Ascending aorta (tissue), 2 donors: ENCODE measurements at regions not wholly inside any gene's neighbourhood (a gene's known extent, or its start where the extent isn't known, plus 50 kb on each side); places are given as distances from the start of the nearest gene placed in this dataset.
"Not testable (repeated sequence)": the region's sequence is repeated elsewhere in the genome, so short reads cannot be mapped to it uniquely, and the experiment has no call there.

Experiments
- DNase-seq, 2 donors: peaks; one replicate each; pipeline ENCODE4 v3.0.0-alpha.2; 2019; ENCODE audit warnings: low spot score in 2 of 2
- H3K27ac ChIP-seq, 2 donors: fragments of 200-600 bp; sonication (generic); one replicate each; pipeline ENCODE4 v1.5.1; 2016 to 2017; ENCODE audit warnings: mild to moderate bottlenecking in 1 of 2
- H3K27me3 ChIP-seq: fragments of 200-600 bp; sonication (generic); one replicate; pipeline ENCODE4 v1.5.1; 2017
- H3K36me3 ChIP-seq, 2 donors: fragments of 200-600 bp; sonication (generic); one replicate each; pipeline ENCODE4 v1.5.1; 2016
- H3K4me1 ChIP-seq, 2 donors: fragments of 200-600 bp; sonication (generic); one replicate each; pipeline ENCODE4 v1.5.1; 2016 to 2017; ENCODE audit warnings: mild to moderate bottlenecking in 1 of 2
- H3K4me3 ChIP-seq, 2 donors: fragments of 200-600 bp; sonication (generic); one replicate each; pipeline ENCODE4 v1.5.1; 2016 to 2017; ENCODE audit warnings: mild to moderate bottlenecking in 1 of 2
- H3K9me3 ChIP-seq, 2 donors: fragments of 200-600 bp; sonication (generic); one replicate each; pipeline ENCODE4 v1.5.1; 2016
- intact Hi-C: fragments of 100-400 bp; cut with DNase I; formaldehyde crosslinking; loops from one replicate; pipeline ENCODE4 v1.15.1; 2023
- TF ChIP-seq, protein P1 (sequence below), 3 experiments: fragments of 200-600 bp in 2 of 3; fragments of 450-650 bp in 1 of 3; sonication (generic) in 2 of 3; IDR thresholded peaks; one replicate each; pipeline ENCODE4 v1.5.1; 2016 to 2019; ENCODE audit warnings: antibody characterized with exemption in 3 of 3, mild to moderate bottlenecking in 1 of 3, moderate library complexity in 1 of 3

DNA sequence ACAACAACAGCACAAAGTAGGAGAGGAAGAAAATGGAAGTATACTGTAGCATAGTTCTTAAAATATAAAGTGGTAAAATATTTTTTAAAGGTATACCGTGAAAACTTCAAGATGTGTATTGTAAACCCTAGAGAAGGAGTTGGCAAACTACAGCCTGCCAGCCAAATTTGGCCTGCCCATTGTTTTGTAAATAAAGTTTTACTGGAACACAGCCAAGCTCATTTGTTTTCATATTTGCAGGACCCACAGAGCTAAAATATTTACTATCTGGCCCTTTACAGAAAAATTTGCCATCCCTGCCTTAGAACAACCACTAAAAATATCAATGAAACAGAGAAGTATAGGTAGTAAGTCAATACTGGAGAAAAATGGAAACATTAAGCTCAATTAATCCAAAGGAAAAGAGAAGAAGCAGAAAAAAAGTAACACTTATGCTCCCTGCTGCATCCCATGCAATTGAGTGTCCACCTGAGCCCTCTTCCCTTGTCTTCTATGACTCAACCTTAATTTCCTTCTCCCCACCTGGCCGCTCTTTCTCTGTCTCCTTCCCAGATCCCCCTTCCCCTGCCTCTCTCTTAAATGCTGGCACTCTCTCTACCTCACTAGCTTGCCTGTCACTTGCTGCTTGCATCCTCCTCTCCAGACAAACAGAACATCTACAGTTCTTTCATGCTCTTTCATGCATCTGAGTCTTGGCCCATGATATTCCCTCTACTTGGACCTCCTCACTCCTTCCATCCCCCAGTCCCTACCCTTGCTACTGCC is 50.6 kb upstream of the FER start:
- Histone ChIP-seq H3K27me3 (no peaks in the 10 kb centered on the region), H3K36me3 (no peaks in the 10 kb centered on the region), H3K9me3 (no peaks in the 10 kb centered on the region), H3K4me3 (no peak overlapping the region), H3K27ac (no peak overlapping the region), H3K4me1 (no peaks in the 10 kb centered on the region)
- TF ChIP-seq, protein P1, sequence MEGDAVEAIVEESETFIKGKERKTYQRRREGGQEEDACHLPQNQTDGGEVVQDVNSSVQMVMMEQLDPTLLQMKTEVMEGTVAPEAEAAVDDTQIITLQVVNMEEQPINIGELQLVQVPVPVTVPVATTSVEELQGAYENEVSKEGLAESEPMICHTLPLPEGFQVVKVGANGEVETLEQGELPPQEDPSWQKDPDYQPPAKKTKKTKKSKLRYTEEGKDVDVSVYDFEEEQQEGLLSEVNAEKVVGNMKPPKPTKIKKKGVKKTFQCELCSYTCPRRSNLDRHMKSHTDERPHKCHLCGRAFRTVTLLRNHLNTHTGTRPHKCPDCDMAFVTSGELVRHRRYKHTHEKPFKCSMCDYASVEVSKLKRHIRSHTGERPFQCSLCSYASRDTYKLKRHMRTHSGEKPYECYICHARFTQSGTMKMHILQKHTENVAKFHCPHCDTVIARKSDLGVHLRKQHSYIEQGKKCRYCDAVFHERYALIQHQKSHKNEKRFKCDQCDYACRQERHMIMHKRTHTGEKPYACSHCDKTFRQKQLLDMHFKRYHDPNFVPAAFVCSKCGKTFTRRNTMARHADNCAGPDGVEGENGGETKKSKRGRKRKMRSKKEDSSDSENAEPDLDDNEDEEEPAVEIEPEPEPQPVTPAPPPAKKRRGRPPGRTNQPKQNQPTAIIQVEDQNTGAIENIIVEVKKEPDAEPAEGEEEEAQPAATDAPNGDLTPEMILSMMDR (IDR thresholded peaks at IDR 0.05), result no peak
- intact Hi-C loops, result no loop called here
- DNase-seq, result no peak

DNA sequence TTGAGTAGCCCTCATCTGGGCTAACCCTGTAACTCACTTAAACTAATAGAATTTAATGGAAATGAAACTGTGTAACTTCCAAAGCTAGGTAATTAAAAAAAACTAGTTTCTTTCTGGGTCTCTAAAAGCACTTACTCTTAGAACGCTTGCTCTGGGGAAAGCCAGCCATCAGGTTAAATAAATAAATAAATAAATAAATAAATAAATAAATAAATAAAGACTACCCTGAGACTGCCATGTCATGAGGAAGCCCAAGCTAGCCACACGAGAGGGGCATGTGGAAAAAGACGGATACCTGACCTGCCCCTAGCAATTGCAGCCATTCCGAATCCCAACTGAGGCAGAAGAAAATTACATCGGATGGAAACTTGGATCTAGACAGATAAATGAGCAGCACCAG is 51.3 kb upstream of the FER start:
- Histone ChIP-seq H3K27ac (no peak overlapping the region), H3K36me3 (no peaks in the 10 kb centered on the region)

DNA sequence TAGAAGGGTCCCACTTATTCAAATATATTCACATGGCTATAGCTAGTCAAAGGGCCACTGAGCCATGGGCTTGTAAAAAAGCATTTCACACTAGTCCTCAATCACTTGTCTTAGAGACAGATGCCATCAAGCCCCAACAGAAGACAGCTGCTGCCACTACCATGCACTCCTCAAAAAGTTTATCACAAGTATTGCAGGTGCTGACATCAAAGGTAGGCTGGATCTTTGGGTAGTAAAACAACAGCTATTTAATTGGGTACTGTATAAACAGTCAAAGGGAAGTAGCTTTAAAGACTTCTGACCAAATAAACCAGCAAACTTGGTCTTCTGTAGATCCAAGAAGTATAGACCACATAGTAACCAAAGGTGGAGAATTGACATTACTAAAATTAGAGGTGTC is 59.2 kb upstream of the FER start:
- Histone ChIP-seq H3K27ac (peak overlapping the region; percentile 11 to 45), H3K9me3 (no peaks in the 10 kb centered on the region), H3K4me1 (no peaks in the 10 kb centered on the region), H3K4me3 (no peak overlapping the region), H3K36me3 (no peaks in the 10 kb centered on the region), H3K27me3 (no peaks in the 10 kb centered on the region)
- intact Hi-C loops, result loop anchor here (10.0 kb wide), 2 partner anchors 726 to 786 kb away; no protein-coding TSS in a partner anchor
- no peak for DNase-seq
- TF ChIP-seq, protein P1 (IDR thresholded peaks at IDR 0.05), result no peak

More for the DNA sequence above, 51.3 kb upstream of the FER start:
- TF ChIP-seq, protein P1 (IDR thresholded peaks at IDR 0.05), result no peak
- no peaks in the 10 kb centered on the region for H3K4me1 ChIP-seq
- intact Hi-C loops, result no loop called here
- no peaks in the 10 kb centered on the region for H3K9me3 ChIP-seq
- H3K4me3 ChIP-seq, result no peak overlapping the region
- no peaks in the 10 kb centered on the region for H3K27me3 ChIP-seq
- no peak for DNase-seq

DNA sequence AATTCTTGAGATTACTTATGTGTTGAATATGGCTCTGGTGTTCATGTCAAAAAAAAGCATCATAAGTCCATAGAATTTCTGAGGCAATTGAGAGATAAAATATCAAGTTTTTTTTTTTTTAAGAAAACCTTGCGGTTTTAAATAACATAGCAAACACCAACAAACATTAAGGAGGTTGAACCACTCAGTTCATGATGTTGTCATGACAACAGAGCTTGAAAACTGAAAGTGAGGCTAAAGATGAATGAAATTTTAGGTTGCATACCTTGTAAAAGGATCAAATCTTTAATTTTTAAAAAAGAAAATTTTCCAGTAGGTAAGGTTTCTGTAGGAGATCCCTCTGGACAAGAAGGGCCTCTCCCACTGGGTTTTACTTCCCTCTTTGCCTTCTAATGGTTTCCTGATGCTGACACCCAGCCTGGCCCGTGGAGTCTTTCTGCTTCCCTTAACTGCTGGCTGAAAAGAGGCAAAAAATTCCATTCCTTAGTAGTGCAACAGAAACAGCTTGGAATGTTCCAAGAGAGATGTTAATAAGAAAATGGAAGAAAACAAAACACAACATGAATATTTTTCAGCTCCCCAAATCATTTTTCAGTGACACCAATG is 60.0 kb upstream of the FER start:
- DNase-seq, result no peak
- Histone ChIP-seq H3K36me3 (no peaks in the 10 kb centered on the region), H3K4me3 (no peak overlapping the region), H3K4me1 (no peaks in the 10 kb centered on the region), H3K27ac (peak overlapping the region; percentile 11 to 45), H3K9me3 (no peaks in the 10 kb centered on the region), H3K27me3 (no peaks in the 10 kb centered on the region)
- intact Hi-C loops, result loop anchor here (10.0 kb wide), 2 partner anchors 727 to 787 kb away; no protein-coding TSS in a partner anchor
- TF ChIP-seq, protein P1 (IDR thresholded peaks at IDR 0.05), result no peak

DNA sequence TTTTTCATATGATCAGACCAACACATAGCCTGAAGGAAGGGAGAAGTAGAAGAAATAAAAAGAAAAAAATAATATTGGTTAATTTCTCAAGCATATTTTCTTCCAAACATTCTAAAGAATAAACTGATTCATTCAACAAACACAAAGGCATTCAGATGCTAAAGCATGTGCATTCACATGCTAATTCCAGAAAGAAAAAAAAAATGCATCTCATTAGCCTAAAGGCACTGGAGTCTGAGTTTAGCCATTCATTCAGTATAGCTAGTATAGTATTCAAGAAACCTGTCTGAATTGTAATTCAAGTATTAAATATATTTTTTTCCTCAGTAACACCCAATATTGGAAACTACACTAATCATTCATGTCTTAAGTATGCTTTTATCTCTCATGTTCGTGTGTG is 61.0 kb upstream of the FER start:
- Histone ChIP-seq H3K9me3 (no peaks in the 10 kb centered on the region), H3K4me1 (no peaks in the 10 kb centered on the region), H3K4me3 (no peak overlapping the region), H3K27ac (no peak overlapping the region), H3K27me3 (no peaks in the 10 kb centered on the region), H3K36me3 (no peaks in the 10 kb centered on the region)
- intact Hi-C loops, result loop anchor here (10.0 kb wide), 2 partner anchors 728 to 788 kb away; no protein-coding TSS in a partner anchor
- TF ChIP-seq, protein P1 (IDR thresholded peaks at IDR 0.05), result no peak
- no peak for DNase-seq

DNA sequence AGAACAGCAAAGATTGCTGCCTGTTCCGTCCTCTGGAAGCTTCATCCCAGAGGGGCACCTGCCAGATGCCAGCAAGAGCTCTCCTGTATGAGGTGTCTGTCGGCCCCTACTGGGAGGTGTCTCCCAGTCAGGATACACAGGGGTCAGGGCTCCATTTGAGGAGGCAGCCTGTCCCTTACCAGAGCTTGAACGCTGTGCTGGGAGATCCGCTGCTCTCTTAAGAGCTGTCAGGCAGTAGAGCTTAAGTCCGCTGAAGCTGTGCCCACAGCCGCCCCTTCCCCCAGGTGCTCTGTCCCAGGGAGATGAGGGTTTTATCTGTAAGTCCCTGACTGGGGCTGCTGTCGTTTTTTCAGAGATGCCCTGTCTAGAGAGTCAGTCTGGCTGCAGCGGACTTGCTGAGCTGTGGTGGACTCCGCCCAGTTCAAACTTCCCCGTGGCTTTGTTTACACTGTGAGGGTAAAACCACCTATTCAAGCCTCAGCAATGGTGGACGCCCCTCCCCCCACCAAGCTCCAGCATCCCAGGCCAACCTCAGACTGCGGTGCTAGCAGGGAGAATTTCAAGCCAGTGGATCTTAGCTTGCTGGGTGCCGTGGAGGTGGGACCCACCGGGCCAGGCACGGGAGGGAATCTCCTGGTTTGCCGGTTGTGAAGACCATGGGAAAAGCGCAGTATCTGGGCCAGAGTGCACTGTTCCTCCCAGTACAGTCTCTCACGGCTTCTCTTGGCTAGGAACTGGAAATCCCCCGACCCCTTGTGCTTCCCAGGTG is 62.1 kb upstream of the FER start:
- not testable (repeated sequence) for H3K9me3 ChIP-seq, DNase-seq, H3K36me3 ChIP-seq, H3K27ac ChIP-seq, H3K27me3 ChIP-seq, H3K4me3 ChIP-seq, H3K4me1 ChIP-seq
- intact Hi-C loops, result loop anchor here (10.0 kb wide), 2 partner anchors 729 to 789 kb away; no protein-coding TSS in a partner anchor
